ENCODE measurements at regions not wholly inside any gene's neighbourhood (a gene's known extent, or its start where the extent isn't known, plus 50 kb on each side); places are given as distances from the start of the nearest gene placed in this dataset.

- TF ChIP-seq CTCF (IDR thresholded peaks at IDR 0.05) (no peak), POLR2A (IDR thresholded peaks at IDR 0.05) (no peak)
Measured at GRCh38 chr20:4366076-4366475, 117.0 kb upstream of the ADRA1D start.

All from uterus (tissue), 2 donors.